HepG2 (cell line): ENCODE measurements at regions not wholly inside any gene's neighbourhood (a gene's known extent, or its start where the extent isn't known, plus 50 kb on each side); places are given as distances from the start of the nearest gene placed in this dataset.

Source experiments
- ATAC-seq: fragments of 200-7000 bp; cut with Tn5 transposase; 3 replicates; pipeline ENCODE4 v1.9.1; 2020; ENCODE audit warnings: mild to moderate bottlenecking, moderate library complexity
- BruUV-seq: library from RNA; stranded (reverse); fragments of 400-500 nt; replicated peaks from 2 replicates; lab custom pipeline; 2021; lab: Mats Ljungman, UMichigan
- CTCF ChIA-PET: fragments of 300-600 bp; formaldehyde crosslinking; extraction: SDS; loops from one replicate; lab custom pipeline; 2021; ENCODE audit warnings: low total read pairs, inconsistent platforms, low intra/inter-chr PET ratio; lab: Yijun Ruan, JAX
- POLR2A ChIA-PET: fragments of 350-600 bp; sonication (Branson Sonifier 250); formaldehyde crosslinking; loops from one replicate; lab custom pipeline; 2020; ENCODE audit warnings: antibody characterized with exemption, inconsistent platforms; lab: Yijun Ruan, JAX
- DNase-seq: peaks from one replicate; pipeline ENCODE4 v3.0.0-alpha.2; 2015; ENCODE audit warnings: low spot score
- FAIRE-seq: peaks from 3 replicates; lab custom pipeline; 2011; peaks lifted over from hg19 to GRCh38; lab: Jason Lieb, UNC
- H2AFZ ChIP-seq: one replicate; pipeline ENCODE4 v1.6.1; 2011; ENCODE audit warnings: low read length, inconsistent platforms
- H3K27ac ChIP-seq: fragments of 300-600 bp; 3 replicates; pipeline ENCODE4 v1.8.0; 2011; ENCODE audit warnings: mixed run types, mild to moderate bottlenecking, mixed read lengths, low read length, inconsistent platforms; ENCODE audit not compliant: insufficient read depth; ENCODE audit errors: extremely low read length
- H3K27me3 ChIP-seq, 2 experiments: fragments of 200-600 bp in 1 of 2; 2 replicates in 1 of 2; 3 replicates in 1 of 2; pipeline versions ENCODE4 v1.6.0 to v1.8.0; 2011; ENCODE audit warnings: low read length in 2 of 2, mild to moderate bottlenecking in 2 of 2, moderate library complexity in 2 of 2, inconsistent platforms in 1 of 2; ENCODE audit not compliant: insufficient read depth in 2 of 2, control insufficient read depth in 1 of 2
- H3K36me3 ChIP-seq, 2 experiments: fragments of 200-600 bp in 1 of 2; replicated peaks in 1 of 2; 2 replicates in 1 of 2; 3 replicates in 1 of 2; pipeline versions ENCODE4 v1.5.1 to v1.8.0; 2011; ENCODE audit warnings: low read length in 2 of 2, inconsistent platforms in 1 of 2; ENCODE audit not compliant: insufficient read depth in 2 of 2, control insufficient read depth in 1 of 2
- H3K4me1 ChIP-seq: 2 replicates; pipeline ENCODE4 v1.5.1; 2012; ENCODE audit warnings: low read length, inconsistent platforms; ENCODE audit not compliant: insufficient read depth
- H3K4me2 ChIP-seq: 2 replicates; pipeline ENCODE4 v1.6.0; 2011; ENCODE audit warnings: low read depth, low read length, inconsistent platforms
- H3K4me3 ChIP-seq, 3 experiments: fragments of 200-600 bp in 1 of 3; sonication (generic), shearing (Covaris generic) in 1 of 3; replicated peaks in 1 of 3; 2 replicates each; pipeline ENCODE4 v1.5.1; 2011 to 2016; ENCODE audit warnings: low read length in 3 of 3, inconsistent platforms in 2 of 3, low read depth in 2 of 3, mild to moderate bottlenecking in 2 of 3, control low read depth in 1 of 3, mixed read lengths in 1 of 3; ENCODE audit not compliant: insufficient read depth in 1 of 3
- H3K79me2 ChIP-seq: one replicate; pipeline ENCODE4 v1.6.1; 2011; ENCODE audit warnings: low read length, inconsistent platforms; ENCODE audit not compliant: insufficient read depth
- H3K9ac ChIP-seq: 2 replicates; pipeline ENCODE4 v1.6.0; 2011; ENCODE audit warnings: mild to moderate bottlenecking, low read depth, low read length, inconsistent platforms; ENCODE audit not compliant: insufficient read depth
- H3K9me3 ChIP-seq: 2 replicates; pipeline ENCODE4 v1.5.1; 2012; ENCODE audit warnings: mild to moderate bottlenecking, low read length
- H4K20me1 ChIP-seq: 2 replicates; pipeline ENCODE4 v1.6.0; 2011; ENCODE audit warnings: inconsistent platforms, mild to moderate bottlenecking, low read length, moderate library complexity; ENCODE audit not compliant: insufficient read depth
- MTF2 ChIP-seq: sonication (generic); formaldehyde crosslinking; IDR thresholded peaks from 2 replicates; pipeline ENCODE4 v1.5.0; 2020; ENCODE audit warnings: missing genetic modification reagents, borderline replicate concordance
- NONO ChIP-seq, 2 experiments: fragments of 450-650 bp in 1 of 2; sonication (generic) in 1 of 2; formaldehyde crosslinking in 1 of 2; IDR thresholded peaks in 1 of 2; conservative IDR thresholded peaks in 1 of 2; 2 replicates each; pipeline versions ENCODE4 v1.6.1 to v1.8.0; 2017 to 2022; ENCODE audit warnings: mild to moderate bottlenecking in 1 of 2, missing genetic modification reagents in 1 of 2, moderate library complexity in 1 of 2
- NPAS2 ChIP-seq: sonication (generic); formaldehyde crosslinking; IDR thresholded peaks from 2 replicates; pipeline ENCODE4 v1.8.0; 2022; ENCODE audit warnings: mild to moderate bottlenecking, missing genetic modification reagents, borderline replicate concordance
- PAWR ChIP-seq: sonication (generic); formaldehyde crosslinking; IDR thresholded peaks from 2 replicates; pipeline ENCODE4 v1.4.0; 2020; ENCODE audit warnings: missing genetic modification reagents, mild to moderate bottlenecking, borderline replicate concordance
- SRY ChIP-seq: sonication (generic); formaldehyde crosslinking; IDR thresholded peaks from 2 replicates; pipeline ENCODE4 v1.8.0; 2022; ENCODE audit warnings: mild to moderate bottlenecking, missing genetic modification reagents
- ZBTB7A ChIP-seq: sonication (generic); formaldehyde crosslinking; IDR thresholded peaks from 2 replicates; pipeline ENCODE4 v1.8.0; 2022; ENCODE audit warnings: mild to moderate bottlenecking, missing genetic modification reagents
- ZFX ChIP-seq: sonication (generic); formaldehyde crosslinking; IDR thresholded peaks from 2 replicates; pipeline ENCODE4 v1.4.0; 2020; ENCODE audit warnings: mild to moderate bottlenecking, low read depth, missing genetic modification reagents, moderate library complexity
- ZNF143 ChIP-seq: sonication (generic); formaldehyde crosslinking; IDR thresholded peaks from 2 replicates; pipeline ENCODE4 v1.4.0; 2020; ENCODE audit warnings: missing genetic modification reagents
- ZNF574 ChIP-seq: sonication (generic); formaldehyde crosslinking; IDR thresholded peaks from 2 replicates; pipeline ENCODE4 v1.4.0; 2020; ENCODE audit warnings: missing genetic modification reagents
- WGBS: methylation state at CpG from one replicate; pipeline ENCODE4 v1.1.6; 2017; ENCODE audit warnings: low lambda C conversion rate; 5-methylcytosine and 5-hydroxymethylcytosine counted together
- in situ Hi-C: cut with HindIII; loops from 2 replicates; pipeline ENCODE4 v1.10.0; 2017; ENCODE audit warnings: low pct_unique_long_range_greater_than_20kb; ENCODE audit not compliant: extremely low pct_ligation_motif_present
- intact Hi-C: fragments of 100-400 bp; cut with micrococcal nuclease; formaldehyde crosslinking; loops from one replicate; pipeline ENCODE4 v1.10.0; 2022; ENCODE audit not compliant: unreplicated experiment
- TF ChIP-seq, protein P1 (sequence below): sonication (generic); formaldehyde crosslinking; IDR thresholded peaks from 2 replicates; pipeline ENCODE4 v1.8.0; 2022; ENCODE audit warnings: mild to moderate bottlenecking, missing genetic modification reagents

DNA sequence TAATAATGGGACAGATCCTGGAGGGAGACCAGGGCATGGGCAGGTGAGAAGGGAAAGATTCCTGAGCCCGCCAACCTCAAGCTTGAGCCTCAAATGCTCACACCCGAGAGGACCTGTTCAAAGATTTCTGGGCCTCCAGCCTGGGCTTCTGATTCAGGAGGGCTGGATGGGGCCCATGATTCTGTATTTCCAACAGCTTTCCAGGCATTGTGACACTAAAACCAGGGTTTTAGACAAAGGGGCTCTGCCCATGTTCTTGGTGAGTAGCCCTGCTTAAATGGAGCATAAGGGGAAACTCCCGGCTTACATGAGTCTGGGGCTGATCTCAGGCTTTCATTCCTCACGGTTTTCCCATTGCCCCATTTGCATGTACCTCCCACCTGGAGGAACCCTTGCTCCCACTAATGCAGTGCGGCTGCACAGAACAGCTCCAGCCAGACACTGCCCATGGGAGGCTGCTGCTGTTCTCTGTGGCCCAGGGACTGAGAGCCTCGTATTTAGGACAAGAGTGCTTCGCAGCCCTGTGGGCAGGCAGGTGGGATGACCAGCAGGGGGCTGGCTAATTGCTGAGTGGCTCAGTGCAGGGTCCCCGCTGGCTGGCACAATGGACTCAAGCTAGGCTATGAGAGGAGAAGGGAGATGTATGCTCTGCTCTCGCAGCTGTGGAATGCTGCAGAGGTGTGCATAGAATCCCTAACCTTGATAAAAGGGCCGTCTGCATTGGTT lies 135.3 kb upstream of the COBL start (continued):
- TF ChIP-seq NONO (IDR thresholded peaks at IDR 0.05), result no peak
- no peak for TF ChIP-seq NONO (CRISPR knock-in tag; conservative IDR thresholded peaks at IDR 0.05)

GRCh38 chr7:51450541-51450940 lies 133.9 kb upstream of the COBL start:
- Histone ChIP-seq H3K4me3 (no peak overlapping the region), H3K79me2 (no peaks in the 10 kb centered on the region), H3K9ac (no peak overlapping the region), H3K9me3 (no peaks in the 10 kb centered on the region), H3K4me2 (no peak overlapping the region)
- ATAC-seq, result no peak
- CTCF ChIA-PET, result no interaction called here
- FAIRE-seq, result no peak
- POLR2A ChIA-PET, result no interaction called here
- no peak for TF ChIP-seq PAWR (CRISPR knock-in tag)
- TF ChIP-seq ZFX (CRISPR knock-in tag), result no peak
- no peak for TF ChIP-seq MTF2 (CRISPR knock-in tag)
- no peak for TF ChIP-seq ZBTB7A
- TF ChIP-seq, all 625 proteins: peak for 0
- H3K4me1 ChIP-seq, result no peaks in the 10 kb centered on the region
- in situ Hi-C loops (no loop called here), intact Hi-C loops (no loop called here)
- WGBS, result 34% methylated on average over 6 of the region's 6 CpGs
- no peaks in the 10 kb centered on the region for H3K36me3 ChIP-seq
- no peaks in the 10 kb centered on the region for H4K20me1 ChIP-seq
- no peak for DNase-seq
- no TSS peak for BruUV-seq
- H3K27ac ChIP-seq, result no peak overlapping the region
- no peak overlapping the region for H2AFZ ChIP-seq
- peaks cover 0 to 11% of the 10 kb centered on the region in 2 experiments; a peak in 3 of 5 replicates for H3K27me3 ChIP-seq

DNA sequence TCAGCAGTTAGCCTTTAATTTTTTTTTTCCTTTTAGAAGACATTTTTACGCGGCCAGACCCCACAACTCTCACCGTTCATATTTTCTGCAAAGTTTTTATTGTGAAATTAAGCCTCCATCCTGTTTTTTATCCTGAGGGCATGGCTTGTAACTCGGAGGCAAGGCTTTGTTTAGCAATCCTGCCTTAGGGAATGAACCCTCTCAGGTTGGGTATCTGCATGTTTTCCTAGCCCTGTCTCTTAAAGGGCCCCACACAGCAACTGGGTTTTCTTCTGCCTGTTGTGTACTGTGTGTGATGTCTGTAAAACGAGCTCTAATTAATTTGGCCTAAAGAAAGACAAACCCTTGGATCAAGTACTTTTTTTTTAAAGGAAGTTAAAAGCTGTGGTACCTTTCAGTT lies 130.2 kb upstream of the COBL start:
- no peaks in the 10 kb centered on the region for H4K20me1 ChIP-seq
- intact Hi-C loops, result no loop called here
- no peak overlapping the region for H3K4me3 ChIP-seq
- 0 out of 2 replicates have a peak, but pooled peaks cover 5% of the 10 kb centered on the region for H3K9me3 ChIP-seq
- POLR2A ChIA-PET, result no interaction called here
- DNase-seq (no peak), FAIRE-seq (no peak), ATAC-seq (no peak)
- H3K36me3 ChIP-seq, result no peaks in the 10 kb centered on the region
- CTCF ChIA-PET, result no interaction called here
- H3K27me3 ChIP-seq, result peaks cover 0 to 11% of the 10 kb centered on the region in 2 experiments; a peak in 3 of 5 replicates
- in situ Hi-C loops, result loop anchor here (25.0 kb wide), 1 partner anchor 1466 kb away; no protein-coding TSS in a partner anchor
- no peak overlapping the region for H3K27ac ChIP-seq
- no peaks in the 10 kb centered on the region for H3K4me1 ChIP-seq
- WGBS, result 49% methylated on average over 5 of the region's 5 CpGs
- H3K79me2 ChIP-seq, result no peaks in the 10 kb centered on the region
- H2AFZ ChIP-seq, result no peak overlapping the region
- H3K4me2 ChIP-seq, result no peak overlapping the region
- H3K9ac ChIP-seq, result no peak overlapping the region
- BruUV-seq, result no TSS peak
- TF ChIP-seq SRY (CRISPR knock-in tag), result no peak
- TF ChIP-seq, protein P1, sequence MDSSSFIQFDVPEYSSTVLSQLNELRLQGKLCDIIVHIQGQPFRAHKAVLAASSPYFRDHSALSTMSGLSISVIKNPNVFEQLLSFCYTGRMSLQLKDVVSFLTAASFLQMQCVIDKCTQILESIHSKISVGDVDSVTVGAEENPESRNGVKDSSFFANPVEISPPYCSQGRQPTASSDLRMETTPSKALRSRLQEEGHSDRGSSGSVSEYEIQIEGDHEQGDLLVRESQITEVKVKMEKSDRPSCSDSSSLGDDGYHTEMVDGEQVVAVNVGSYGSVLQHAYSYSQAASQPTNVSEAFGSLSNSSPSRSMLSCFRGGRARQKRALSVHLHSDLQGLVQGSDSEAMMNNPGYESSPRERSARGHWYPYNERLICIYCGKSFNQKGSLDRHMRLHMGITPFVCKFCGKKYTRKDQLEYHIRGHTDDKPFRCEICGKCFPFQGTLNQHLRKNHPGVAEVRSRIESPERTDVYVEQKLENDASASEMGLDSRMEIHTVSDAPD (CRISPR knock-in tag), result no peak
- TF ChIP-seq ZNF143 (CRISPR knock-in tag), result no peak
- no peak for TF ChIP-seq ZNF574 (CRISPR knock-in tag)
- TF ChIP-seq ZBTB7A, result no peak
- no peak for TF ChIP-seq NPAS2 (CRISPR knock-in tag)
